DMS 273 (cell line): ENCODE measurements at regions not wholly inside any gene's neighbourhood (a gene's known extent, or its start where the extent isn't known, plus 50 kb on each side); places are given as distances from the start of the nearest gene placed in this dataset.

Source experiments
- DNase-seq: peaks from one replicate; lab custom pipeline; 2025; ENCODE audit not compliant: unreplicated experiment; lab: John Stamatoyannopoulos, UW

DNA sequence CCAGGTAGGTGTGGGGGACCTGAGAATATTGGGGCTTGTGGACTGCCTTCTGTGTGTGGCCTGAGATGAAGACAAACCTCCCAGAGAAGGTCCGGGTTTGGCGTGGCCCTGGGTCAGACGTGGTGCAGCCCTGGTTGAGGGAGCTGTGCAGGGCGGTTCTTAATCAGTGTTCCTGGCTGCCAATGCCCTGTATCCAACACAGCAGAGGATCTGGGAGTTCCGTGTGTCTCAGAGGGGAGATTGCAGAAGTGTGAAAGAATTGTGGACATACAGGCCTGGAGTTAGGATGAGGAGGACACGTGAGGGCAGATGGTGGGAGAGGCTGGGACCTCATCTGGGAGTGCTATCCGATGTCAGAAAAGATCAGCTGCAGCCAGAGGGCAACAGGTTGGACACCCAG is 102.0 kb upstream of the NECTIN1 start:
- DNase-seq, result no peak

DNA sequence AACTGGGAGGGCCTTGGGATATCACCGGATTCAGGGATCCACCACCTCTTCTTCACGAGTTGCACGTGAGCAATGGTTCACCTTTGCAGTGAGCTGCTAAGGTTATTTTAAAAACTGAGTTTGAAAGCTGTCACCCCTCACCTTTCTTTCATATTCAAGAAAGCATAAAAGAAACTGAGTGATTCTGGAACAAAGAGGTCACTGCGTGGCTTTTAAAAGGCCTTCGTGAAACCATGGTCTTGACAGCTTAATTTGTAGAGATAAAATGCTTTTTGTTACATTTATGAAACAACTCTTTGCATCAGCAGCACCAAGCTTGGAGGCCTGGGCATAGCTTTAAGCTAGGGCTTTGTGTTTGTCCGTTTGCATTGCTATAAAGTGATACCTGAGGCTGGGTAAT is 101.4 kb upstream of the NECTIN1 start:
- no peak for DNase-seq

DNA sequence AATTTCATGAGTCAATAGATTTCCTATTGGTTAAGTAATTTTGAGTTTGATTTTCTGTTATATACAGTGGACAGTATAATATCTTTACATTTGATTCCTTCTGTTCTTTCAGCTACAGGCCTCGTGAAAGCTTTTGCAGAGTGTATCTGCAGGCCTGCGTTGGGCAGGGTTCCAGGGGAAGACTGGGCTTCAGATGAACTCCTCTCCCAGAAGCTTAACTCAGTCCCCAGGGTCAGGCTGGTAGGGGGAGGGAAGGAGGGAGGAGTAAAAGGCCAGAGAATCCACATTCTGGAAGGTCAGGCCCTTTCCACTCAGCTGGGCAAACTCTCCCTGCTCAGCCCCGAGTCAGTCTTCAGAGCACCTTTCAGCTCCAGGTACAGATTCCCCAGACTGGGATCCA is 100.4 kb upstream of the NECTIN1 start:
- DNase-seq, result no peak

DNA sequence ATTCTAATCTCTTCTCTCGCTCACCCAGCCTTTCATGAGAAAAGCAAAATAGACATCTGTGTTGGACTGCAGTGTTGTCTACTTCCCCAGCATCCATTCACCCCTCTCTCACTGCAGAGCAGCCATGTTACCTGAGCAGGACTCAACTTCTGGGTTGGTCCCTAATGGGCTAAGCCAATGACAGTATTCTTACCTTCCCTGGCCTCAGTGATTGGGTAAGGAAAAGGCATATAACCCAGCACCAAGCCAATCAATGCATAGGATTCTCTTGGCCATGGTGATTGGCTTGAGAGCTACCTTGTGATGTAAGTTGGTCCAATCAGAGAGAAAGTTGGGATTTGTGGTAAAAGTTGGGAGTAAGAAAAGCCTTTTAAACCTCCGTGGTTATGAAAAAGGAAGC is 99.8 kb upstream of the NECTIN1 start:
- no peak for DNase-seq

DNA sequence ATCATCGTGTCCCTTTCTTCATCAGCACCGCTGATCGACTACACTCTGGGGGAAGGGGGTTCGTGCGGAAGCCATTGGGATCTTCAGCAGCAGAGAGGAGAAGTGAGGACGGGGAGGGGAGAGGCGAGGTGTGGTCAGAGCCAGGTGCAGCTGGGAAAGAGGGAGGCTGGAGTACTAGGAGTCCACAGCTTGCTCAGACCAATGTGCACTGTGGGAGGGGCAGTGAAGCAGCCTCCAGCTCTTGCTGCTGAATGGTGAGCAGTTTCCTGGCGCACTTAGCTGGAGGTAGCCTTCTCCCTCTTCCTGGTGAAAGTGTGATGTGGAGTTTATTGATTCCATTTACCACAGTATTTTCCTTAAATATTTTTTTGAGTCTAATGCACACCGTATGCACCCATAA is 99.0 kb upstream of the NECTIN1 start:
- DNase-seq, result no peak

DNA sequence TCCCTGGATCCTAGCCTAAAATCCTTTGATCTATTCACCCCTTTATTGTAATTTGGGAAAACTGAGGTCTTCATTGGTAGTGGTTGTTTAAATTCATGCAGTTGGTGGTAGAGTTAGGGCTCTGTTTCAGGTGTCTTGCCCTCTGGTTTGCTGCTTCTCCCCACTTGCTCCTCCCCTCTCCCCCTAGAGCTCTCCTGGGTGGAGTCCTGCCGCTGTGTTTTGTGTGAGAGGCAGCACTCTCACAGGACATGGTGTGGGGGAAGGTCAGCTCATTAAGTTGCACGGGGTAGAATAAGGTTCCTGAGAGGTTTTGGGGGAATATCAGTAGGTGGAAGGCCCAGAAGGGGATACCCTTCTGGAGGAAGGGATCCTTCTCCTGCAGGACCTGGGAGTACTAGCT is 98.1 kb upstream of the NECTIN1 start:
- DNase-seq, result no peak

DNA sequence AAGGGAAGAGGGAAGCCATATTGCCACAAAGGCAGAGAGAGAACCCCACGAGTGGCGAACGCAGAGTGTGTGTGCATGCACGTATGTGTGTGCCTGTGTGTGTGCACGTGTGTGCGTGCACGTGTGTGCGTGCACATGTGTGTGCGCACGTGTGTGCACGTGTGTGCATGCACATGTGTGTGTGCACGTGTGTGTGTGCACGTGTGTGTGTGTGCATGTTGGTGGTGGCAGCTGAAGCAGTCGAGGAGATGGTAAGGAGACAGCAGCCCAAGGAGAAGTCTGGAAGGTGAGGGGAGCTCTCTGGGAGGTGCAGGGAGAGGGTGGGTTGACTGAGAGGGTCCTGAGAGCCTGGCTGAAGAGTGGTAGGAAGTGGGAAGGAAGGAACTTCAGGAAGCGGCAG is 94.1 kb upstream of the NECTIN1 start:
- DNase-seq, result no peak

DNA sequence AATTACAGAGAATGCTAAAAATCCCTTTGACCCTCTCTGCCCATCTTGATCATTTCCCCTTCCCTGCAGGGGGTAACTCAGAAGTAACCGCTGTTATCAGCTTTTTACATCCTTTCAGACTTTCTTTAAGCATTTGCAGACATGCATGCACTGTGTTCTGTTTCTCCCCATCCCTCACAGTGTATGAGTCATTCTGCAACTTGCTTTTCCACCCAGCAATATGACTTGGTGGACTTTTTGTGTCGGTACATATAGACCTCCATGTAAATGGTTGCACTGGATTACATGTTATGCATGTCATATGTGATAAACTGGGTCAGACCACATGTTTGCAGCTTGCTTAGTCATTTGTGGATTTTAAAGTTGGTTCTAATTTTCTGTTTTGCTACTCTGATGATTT is 87.7 kb upstream of the NECTIN1 start:
- no peak for DNase-seq

DNA sequence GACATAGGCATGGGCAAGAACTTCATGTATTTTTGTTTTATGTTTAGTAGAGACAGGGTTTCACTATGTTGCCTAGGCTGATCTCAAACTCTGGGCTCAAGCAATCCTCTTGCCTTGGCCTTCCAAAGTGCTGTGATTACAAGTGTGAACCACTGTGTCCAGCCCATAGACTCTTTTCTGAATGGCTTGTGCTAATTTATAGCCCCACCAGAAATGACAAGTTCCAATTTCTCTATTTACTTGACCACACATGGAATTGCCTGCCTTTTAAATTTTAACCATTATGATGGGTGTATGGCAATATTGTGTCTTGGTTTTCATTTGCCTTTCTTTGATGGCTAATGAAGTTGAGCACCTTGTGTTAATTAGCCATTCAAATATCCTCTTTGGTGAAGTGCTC is 85.8 kb upstream of the NECTIN1 start:
- no peak for DNase-seq

DNA sequence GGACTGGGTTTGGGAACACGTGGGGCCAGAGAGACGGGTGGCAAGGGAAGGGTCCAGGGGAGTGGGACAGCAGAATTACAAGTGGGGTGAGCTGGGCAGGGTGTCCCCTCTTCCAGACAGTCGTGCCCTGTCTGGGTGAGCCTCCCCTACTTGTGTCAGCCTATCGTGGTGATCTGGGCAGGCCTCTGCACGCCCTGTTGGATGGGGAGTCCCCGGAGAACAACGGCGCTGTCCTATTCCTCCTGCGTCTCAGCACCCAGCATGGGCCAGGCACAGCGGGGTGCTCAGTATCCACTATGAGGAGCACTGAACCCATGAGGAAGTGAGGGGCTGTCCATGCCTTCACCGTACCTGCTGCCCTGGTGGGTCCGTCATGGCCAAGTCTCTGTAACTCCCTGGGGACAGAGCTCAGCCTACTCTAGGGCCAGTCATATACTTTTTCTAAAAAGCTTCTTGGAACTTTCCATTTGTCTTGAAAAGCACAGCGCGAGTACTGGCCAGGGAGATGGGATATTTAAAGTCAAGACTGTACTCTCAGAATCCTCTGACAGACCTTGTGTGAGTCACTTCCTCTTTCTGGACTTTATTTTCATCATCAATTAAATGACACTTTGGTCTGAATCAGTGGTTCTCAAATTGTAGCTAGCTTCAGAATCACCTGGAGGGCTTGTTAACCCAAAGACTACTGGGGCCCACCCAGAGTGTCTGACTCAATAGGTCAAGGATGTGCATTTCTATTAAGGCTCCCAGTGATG is 81.7 kb upstream of the NECTIN1 start:
- DNase-seq, result no peak

DNA sequence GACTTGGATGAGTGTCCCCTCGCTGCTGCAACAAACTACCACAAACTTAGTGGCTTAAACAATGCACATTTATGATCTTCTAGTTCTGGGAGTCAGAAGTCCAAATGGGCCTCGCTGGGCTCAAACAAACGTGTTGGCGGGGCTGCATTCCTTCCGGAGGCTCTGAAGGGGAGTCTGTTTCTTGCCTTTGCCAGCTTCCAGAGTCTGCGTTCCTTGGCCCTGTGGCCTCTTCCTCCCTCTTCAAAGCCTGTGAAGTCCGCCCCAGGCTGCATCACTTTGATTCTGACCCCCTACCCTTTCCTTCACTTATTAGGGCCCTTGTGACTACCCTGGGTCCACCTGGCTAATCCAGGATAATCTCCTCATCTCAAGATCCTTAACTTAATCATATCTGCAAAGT is 80.3 kb upstream of the NECTIN1 start:
- DNase-seq, result no peak

DNA sequence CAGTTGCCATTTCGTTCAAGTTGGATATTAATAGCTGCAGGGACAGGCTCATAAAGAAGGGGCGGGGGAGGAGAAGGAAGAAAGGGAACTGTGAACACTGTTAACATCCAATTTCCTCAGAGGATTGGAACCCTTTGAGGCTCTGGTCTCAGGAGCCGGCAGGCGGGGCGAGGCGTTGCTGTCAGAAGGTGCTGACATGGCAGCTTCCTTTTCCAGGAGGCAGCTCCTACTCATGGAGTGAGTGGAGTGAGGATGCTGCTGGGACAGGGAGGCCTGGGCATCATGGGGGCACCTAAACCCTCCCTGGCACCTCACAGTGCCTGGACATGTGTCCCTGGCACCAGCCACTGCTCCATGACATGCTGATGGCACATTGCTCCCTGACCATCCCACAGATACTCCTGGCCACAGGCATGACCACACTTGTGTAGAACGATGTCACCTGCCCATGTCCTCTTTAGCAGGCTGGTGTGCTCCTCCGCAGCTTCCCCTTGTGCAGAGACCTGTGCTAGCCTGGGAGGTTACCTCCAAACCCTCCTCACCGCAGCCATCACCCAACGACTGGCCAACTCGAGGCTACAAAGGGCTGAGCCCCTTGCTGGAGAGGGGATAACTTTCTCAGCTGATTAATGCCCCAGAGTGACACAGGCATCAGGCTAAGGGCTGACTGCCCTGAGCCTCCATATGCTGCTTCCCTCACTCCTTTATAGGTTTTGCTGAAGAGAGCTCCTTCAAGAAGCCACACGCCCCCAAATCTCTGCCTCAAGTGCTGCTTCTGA is 79.6 kb upstream of the NECTIN1 start:
- no peak for DNase-seq

DNA sequence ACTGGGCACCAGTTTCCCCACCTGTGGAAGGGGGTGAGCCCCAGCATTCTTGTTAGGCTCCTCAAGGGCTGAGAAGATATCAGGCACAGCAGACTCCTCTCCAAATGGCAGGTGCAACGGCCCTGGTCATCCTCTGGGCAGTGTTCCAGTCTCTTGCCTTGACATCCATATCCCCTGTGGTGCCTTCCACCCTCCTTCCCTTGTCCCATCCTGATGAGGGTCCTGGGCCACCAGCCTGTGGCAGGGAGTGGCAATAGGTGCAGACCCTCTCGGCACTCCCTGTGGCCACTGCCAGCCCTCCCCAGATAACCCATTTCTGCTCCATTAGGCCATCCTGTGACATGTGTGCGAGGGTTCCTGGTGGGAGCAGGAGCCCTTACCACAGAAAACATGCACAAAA is 78.8 kb upstream of the NECTIN1 start:
- no peak for DNase-seq

DNA sequence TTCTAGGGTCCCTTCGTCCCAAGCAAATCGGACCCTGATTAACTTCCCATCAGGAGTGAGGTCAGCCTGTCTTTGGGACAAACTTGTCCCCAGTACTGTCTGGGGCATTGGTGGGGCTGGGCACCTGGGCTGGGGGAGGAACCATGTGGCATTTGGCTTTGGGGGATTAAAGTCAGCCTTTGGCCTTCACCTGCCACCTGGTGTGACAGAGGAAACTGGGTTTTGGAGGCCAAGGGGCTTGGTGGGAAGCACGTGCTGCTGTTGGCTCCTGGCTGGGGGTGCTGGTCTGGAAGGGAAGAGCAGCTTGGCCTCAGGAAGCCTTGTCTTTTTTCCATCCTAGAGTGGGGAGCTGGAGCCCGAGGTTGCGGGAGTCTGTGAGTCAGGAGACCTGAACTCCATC is 78.4 kb upstream of the NECTIN1 start:
- no peak for DNase-seq

DNA sequence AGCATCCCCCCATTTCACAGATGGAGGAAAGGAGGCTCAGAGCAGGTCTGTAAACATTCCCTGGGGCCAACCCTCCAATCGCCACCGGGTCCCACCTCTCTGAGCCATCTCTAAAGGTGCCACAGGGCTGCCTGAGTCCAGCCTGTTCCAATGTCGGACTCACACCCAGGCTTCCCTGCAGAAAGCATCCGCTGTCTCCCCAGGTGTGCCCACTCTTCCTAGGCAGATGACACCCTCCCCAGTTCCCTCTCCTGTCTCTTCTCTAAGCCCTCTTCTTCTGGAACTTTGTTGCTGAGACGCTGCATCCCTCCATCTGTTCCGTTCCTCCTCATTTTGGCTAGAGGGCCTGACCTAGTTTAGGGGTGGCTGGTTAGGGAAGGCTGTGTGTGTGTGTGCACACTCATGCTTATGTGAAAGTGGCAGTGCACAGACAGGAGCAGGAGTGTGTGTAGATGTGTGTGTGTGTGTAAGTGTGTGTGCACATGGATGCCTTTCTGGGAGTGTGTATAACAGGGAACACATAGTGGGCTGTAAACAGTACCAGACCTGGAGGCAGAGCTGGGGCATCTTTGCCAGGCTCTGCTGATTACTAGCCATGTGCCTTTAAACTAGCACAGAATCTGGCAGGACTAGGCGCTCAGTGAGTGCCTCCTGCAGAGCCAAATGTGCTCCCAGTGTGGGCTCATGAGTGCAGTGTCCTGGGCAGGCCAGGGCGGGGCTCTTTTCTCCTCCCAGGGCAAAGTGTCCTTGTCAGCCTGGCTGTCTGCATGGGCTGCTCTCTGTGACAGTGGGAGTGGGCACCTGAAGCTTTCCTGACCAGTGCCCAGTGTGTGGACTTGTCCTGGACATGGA is 77.3 kb upstream of the NECTIN1 start:
- DNase-seq, result peak; percentile 7

DNA sequence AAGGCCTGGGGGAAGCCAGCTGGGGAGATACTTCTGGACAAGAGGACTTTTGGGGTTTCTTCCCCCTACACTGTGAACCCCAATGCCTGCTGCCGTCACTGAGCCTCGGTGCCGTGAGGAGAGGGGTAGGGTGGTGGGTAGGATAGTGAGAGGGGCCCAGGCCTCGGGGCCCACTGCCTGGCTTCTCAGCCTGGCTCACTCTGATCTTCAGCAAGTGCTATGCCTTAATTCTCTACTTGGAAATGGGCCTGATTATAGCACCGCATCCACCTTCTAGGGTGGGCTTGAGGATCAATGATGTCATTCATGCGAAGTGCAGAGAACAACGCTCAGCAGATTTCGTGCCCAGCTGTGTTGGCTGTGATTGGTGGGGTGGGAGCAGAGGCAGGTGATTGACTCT is 76.7 kb upstream of the NECTIN1 start:
- no peak for DNase-seq

DNA sequence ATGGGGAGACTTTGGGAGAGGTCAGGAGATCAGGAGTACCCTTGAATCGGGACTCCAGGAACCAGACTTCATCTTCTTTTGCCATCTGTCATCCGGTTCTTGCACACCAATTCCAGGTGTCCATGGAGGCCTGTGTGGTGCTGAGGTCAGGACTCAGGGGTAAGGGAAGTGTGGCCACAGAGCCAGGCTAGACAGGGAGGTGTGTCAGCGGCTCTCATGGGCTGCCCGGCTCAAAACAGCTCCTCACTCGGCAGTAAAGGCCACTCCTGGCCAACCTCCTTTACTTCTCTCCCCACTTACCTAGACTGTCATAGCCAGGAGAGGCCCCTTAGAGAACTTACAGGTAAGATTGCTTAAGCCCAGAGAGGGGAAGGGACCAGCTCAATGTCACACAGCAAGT is 75.7 kb upstream of the NECTIN1 start:
- DNase-seq, result no peak

DNA sequence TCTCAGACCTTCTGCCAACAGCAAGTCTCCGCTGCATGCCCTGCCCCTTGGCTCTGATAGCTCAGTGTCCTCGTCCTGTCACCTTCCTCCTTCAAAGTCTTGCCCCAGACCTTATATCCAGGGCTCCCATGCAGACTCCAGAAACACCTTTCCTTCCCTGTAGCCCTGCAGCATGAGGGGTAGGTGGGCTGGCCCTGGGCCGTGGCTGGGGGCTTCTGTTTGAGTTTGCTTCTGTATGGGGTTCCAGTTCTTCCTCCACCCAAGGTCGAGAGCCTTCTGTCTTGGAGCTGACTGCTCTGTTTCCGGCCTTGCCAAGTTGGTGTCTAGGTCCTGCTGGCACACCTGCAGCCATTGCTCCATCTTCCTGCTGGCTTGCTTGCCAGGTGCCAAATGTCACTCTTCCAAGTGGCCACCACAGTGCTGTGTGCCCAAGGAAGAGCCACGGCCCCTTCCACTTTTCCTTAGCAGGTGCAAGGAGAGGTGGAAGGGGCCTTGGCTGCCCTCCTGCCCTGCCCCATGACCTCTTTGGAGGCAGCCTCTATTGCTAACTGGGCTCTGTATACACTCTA is 74.8 kb upstream of the NECTIN1 start:
- no peak for DNase-seq

DNA sequence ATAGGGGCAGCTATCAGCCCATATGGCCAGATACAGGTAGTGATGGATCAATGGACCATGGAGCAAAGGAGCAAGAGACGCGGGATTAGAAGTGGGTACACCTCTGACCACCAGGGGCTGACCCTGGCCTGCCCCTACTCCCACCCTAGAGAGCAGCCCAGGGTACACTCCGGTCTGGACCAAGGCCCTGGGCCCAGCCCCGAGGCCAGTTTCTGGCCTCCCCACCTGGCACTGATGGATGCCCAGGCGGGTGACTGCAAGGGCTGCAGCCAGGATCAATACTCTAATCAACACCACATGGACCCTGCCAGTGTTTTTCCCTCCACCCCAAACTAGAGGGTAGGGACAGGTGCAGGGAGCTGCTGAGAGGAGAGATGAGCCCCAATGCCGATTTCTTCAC is 74.1 kb upstream of the NECTIN1 start:
- DNase-seq, result no peak

DNA sequence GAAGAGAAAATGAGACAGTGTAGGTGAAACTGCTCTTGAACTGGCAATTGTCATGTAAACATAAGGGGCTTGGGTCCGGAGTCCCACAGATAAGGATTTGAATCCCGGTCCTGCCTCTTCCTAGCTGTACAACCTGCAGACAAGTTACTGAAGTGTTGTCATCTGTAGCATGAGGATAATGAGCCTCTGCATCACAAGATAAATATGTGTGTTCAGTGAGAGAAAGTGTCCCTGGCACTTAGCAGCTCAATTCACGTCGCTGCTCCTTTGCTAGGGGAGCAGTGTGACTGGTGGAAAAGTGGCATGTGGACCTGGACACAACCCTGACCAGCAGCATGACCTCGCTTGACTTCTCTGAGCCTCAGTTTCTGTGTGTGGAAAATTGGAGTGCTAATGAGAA is 73.7 kb upstream of the NECTIN1 start:
- DNase-seq, result no peak

DNA sequence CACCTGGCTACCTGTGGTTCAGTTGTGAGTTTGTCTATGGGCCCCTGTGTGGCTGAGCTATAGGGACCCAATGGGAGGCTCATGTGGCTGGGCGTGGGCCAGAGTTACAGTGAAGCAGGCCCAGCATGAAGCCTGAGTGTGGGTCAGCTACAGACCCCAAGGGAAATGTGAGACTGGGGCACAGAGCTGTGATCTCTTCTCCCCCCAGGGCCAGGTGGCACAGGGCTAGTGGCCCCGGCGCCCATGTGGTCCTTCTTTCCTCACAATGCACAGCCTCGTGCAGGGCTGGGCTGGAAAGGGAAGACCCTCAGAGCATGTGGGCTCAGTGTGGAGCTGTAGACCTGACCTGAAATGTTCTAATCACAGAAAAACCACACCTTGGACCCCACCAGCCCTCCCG is 71.6 kb upstream of the NECTIN1 start:
- no peak for DNase-seq

DNA sequence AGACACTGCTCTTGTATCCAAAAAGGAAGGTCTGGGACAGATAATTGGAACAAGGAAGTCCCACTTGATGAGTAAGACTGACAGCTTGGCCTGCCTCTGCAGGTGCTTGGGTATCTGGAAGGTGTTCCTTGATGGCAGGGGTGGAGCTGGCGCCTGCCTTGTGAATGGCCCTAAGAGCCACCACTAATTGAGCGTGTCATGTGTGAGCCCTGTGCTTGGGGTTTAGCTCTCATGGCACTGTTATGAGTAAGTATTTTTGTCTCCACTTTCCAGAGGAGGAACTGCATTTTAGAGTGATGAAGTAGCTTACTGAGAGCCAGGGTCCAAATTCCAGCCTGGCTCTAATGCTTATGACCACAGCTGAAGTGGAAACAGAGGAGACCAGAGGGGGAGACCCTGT is 71.2 kb upstream of the NECTIN1 start:
- DNase-seq, result no peak
